ENCODE measurements at regions not wholly inside any gene's neighbourhood (a gene's known extent, or its start where the extent isn't known, plus 50 kb on each side); places are given as distances from the start of the nearest gene placed in this dataset.

DNA sequence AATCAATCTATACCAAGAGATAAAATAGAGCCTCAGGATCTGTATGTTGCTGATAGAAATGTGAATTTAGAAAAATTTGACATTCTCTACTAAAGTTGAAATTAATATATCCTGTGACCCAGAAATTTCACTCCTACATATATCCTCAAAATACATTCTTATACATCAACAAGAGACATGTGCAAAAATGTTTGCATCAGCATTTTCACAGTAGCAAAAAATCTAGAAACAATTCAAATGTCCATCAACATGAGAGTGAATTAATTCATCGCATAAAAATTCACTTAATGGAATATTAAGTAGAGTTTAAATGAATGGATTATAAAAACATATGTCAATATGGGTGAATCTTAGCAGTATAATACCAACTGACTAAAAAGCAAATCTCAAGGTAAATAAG is 80.8 kb downstream of the GPR65 start:
- no peak overlapping the region for H3K27ac ChIP-seq (ENCODE audit: low read length)
- DNase-seq (ENCODE audit: low read depth, low spot score) (no peak), ATAC-seq (no peak)
- no peaks in the 10 kb centered on the region for H3K9me3 ChIP-seq (ENCODE audit: control insufficient read depth, insufficient read depth, low read depth, low read length)
- POLR2A ChIA-PET = no interaction called here
- CTCF ChIA-PET = no interaction called here
- H3K36me3 ChIP-seq (ENCODE audit: control insufficient read depth, insufficient read depth, low read length) = no peaks in the 10 kb centered on the region
- in situ Hi-C loops (cut with HindIII; ENCODE audit: low pct_unique_long_range_greater_than_20kb, low sequenced_read_pairs) (no loop called here), intact Hi-C loops (cut with micrococcal nuclease; ENCODE audit: unreplicated experiment) (no loop called here)
- H3K27me3 ChIP-seq (ENCODE audit: control insufficient read depth, insufficient read depth, low read length) = no peaks in the 10 kb centered on the region
- no TSS peak for BruUV-seq (replicated peaks)
- H3K4me3 ChIP-seq (ENCODE audit: low read depth in 2 of 2, low read length in 2 of 2) = no peak overlapping the region
- H3K4me1 ChIP-seq (ENCODE audit: control insufficient read depth, insufficient read depth, low read length) = no peaks in the 10 kb centered on the region
- TF ChIP-seq SIN3A (IDR thresholded peaks at IDR 0.05; ENCODE audit: borderline replicate concordance, insufficient read depth, low read depth, low read length) (no peak), TCF7L2 (IDR thresholded peaks at IDR 0.05; ENCODE audit: low read depth, low read length) (no peak), POLR2AphosphoS5 (IDR thresholded peaks at IDR 0.05; ENCODE audit: low read depth, low read length) (no peak)
- TF ChIP-seq, protein P1, sequence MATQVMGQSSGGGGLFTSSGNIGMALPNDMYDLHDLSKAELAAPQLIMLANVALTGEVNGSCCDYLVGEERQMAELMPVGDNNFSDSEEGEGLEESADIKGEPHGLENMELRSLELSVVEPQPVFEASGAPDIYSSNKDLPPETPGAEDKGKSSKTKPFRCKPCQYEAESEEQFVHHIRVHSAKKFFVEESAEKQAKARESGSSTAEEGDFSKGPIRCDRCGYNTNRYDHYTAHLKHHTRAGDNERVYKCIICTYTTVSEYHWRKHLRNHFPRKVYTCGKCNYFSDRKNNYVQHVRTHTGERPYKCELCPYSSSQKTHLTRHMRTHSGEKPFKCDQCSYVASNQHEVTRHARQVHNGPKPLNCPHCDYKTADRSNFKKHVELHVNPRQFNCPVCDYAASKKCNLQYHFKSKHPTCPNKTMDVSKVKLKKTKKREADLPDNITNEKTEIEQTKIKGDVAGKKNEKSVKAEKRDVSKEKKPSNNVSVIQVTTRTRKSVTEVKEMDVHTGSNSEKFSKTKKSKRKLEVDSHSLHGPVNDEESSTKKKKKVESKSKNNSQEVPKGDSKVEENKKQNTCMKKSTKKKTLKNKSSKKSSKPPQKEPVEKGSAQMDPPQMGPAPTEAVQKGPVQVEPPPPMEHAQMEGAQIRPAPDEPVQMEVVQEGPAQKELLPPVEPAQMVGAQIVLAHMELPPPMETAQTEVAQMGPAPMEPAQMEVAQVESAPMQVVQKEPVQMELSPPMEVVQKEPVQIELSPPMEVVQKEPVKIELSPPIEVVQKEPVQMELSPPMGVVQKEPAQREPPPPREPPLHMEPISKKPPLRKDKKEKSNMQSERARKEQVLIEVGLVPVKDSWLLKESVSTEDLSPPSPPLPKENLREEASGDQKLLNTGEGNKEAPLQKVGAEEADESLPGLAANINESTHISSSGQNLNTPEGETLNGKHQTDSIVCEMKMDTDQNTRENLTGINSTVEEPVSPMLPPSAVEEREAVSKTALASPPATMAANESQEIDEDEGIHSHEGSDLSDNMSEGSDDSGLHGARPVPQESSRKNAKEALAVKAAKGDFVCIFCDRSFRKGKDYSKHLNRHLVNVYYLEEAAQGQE (IDR thresholded peaks at IDR 0.05; ENCODE audit: insufficient read depth in 1 of 2, low read depth in 2 of 2, low read length in 1 of 2) = no peak
- TF ChIP-seq, protein P2, sequence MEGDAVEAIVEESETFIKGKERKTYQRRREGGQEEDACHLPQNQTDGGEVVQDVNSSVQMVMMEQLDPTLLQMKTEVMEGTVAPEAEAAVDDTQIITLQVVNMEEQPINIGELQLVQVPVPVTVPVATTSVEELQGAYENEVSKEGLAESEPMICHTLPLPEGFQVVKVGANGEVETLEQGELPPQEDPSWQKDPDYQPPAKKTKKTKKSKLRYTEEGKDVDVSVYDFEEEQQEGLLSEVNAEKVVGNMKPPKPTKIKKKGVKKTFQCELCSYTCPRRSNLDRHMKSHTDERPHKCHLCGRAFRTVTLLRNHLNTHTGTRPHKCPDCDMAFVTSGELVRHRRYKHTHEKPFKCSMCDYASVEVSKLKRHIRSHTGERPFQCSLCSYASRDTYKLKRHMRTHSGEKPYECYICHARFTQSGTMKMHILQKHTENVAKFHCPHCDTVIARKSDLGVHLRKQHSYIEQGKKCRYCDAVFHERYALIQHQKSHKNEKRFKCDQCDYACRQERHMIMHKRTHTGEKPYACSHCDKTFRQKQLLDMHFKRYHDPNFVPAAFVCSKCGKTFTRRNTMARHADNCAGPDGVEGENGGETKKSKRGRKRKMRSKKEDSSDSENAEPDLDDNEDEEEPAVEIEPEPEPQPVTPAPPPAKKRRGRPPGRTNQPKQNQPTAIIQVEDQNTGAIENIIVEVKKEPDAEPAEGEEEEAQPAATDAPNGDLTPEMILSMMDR (IDR thresholded peaks at IDR 0.05) = no peak

DNA sequence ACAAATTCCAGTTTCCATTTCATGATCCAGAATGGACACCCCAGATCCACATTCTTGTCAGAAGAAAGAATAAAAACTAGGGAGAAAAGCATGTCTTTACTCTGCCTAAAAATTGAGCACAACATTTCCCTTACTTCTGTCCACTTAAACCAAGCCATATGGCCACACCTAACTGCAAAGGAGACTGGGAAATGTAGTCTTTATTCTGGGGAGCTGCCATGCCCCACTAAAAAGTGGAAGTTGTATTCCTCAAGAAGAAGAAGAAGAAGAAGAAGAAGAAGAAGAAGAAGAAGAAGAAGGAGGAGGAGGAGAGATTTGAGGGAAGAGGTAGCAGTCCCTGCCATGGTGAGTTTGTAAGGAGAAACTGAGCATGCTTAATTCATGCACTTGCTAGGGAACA is 84.5 kb downstream of the GPR65 start:
- Histone ChIP-seq H3K36me3 (ENCODE audit: control insufficient read depth, insufficient read depth, low read length) (no peaks in the 10 kb centered on the region), H3K27me3 (ENCODE audit: control insufficient read depth, insufficient read depth, low read length) (no peaks in the 10 kb centered on the region), H3K4me1 (ENCODE audit: control insufficient read depth, insufficient read depth, low read length) (no peaks in the 10 kb centered on the region), H3K27ac (ENCODE audit: low read length) (no peak overlapping the region), H3K4me3 (ENCODE audit: low read depth in 2 of 2, low read length in 2 of 2) (no peak overlapping the region), H3K9me3 (ENCODE audit: control insufficient read depth, insufficient read depth, low read depth, low read length) (no peaks in the 10 kb centered on the region)
- intact Hi-C loops (cut with micrococcal nuclease; ENCODE audit: unreplicated experiment) = no loop called here
- ATAC-seq (no peak), DNase-seq (ENCODE audit: low read depth, low spot score) (no peak)
- no TSS peak for BruUV-seq (replicated peaks)
- ChIA-PET CTCF (no interaction called here), POLR2A (no interaction called here)
- in situ Hi-C loops (cut with HindIII; ENCODE audit: low pct_unique_long_range_greater_than_20kb, low sequenced_read_pairs) = no loop called here
- no peak for TF ChIP-seq SIN3A (IDR thresholded peaks at IDR 0.05; ENCODE audit: borderline replicate concordance, insufficient read depth, low read depth, low read length)
- TF ChIP-seq, protein P1 (IDR thresholded peaks at IDR 0.05; ENCODE audit: insufficient read depth in 1 of 2, low read depth in 2 of 2, low read length in 1 of 2) = no peak
- no peak for TF ChIP-seq POLR2AphosphoS5 (IDR thresholded peaks at IDR 0.05; ENCODE audit: low read depth, low read length)
- TF ChIP-seq TCF7L2 (IDR thresholded peaks at IDR 0.05; ENCODE audit: low read depth, low read length) = no peak
- TF ChIP-seq, protein P2 (IDR thresholded peaks at IDR 0.05) = no peak
